ENCODE measurements at regions not wholly inside any gene's neighbourhood (a gene's known extent, or its start where the extent isn't known, plus 50 kb on each side); places are given as distances from the start of the nearest gene placed in this dataset.

DNA sequence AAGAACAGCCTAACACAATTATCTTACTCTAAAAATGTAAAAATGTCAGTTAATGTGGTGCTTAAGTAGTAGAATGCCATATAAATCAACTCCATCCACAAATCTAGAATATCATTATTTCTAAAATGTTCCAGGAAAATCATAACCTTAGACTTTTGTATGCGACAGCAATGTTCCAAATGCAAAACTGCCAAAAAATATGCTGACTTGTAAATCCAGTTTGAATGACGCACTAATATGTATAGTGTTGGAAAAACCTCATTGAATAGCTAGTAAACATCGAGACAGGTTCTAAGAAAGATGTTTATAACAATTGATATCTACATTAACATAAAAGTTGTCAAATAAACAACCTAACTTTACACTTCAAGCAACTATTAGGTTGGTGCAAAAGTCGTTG lies 469.1 kb upstream of the PRICKLE1 start:
- no peaks in the 10 kb centered on the region for H3K36me3 ChIP-seq (ENCODE audit: control insufficient read depth in 2 of 2, extremely low read depth in 1 of 2, insufficient read depth in 2 of 2, low read length in 2 of 2)
- no peak for FAIRE-seq

More for the DNA sequence above, 469.1 kb upstream of the PRICKLE1 start:
- no peak overlapping the region for H3K27ac ChIP-seq (ENCODE audit: insufficient read depth, low read depth, low read length)
- H4K20me1 ChIP-seq (replicated peaks; ENCODE audit: control insufficient read depth, extremely low read depth, insufficient read depth, low read length) = no peaks in the 10 kb centered on the region
- H3K9me3 ChIP-seq (replicated peaks; ENCODE audit: control insufficient read depth, insufficient read depth, low read length) = no peaks in the 10 kb centered on the region
- intact Hi-C loops (cut with micrococcal nuclease) = no loop called here
- no peak overlapping the region for H2AFZ ChIP-seq (ENCODE audit: low read depth, low read length)
- H3K4me2 ChIP-seq (ENCODE audit: insufficient read depth, low read length) = no peak overlapping the region
- POLR2A ChIA-PET = no interaction called here
- no peaks in the 10 kb centered on the region for H3K9me1 ChIP-seq (replicated peaks; ENCODE audit: control insufficient read depth, extremely low read depth, insufficient read depth, low read length)
- CTCF ChIA-PET = no interaction called here
- no peaks in the 10 kb centered on the region for H3K79me2 ChIP-seq (ENCODE audit: control insufficient read depth, insufficient read depth, low read length)
- H3K4me3 ChIP-seq (replicated peaks in 1 of 3; ENCODE audit: insufficient read depth in 1 of 3, low read depth in 1 of 3, low read length in 3 of 3) = no peak overlapping the region
- BruUV-seq (replicated peaks) = no TSS peak
- no peaks in the 10 kb centered on the region for H3K4me1 ChIP-seq (ENCODE audit: control insufficient read depth, extremely low read depth, insufficient read depth, low read length)
- no peak for TF ChIP-seq MYC (IDR thresholded peaks at IDR 0.05; ENCODE audit: low read depth, low read length)
- TF ChIP-seq, protein P1, sequence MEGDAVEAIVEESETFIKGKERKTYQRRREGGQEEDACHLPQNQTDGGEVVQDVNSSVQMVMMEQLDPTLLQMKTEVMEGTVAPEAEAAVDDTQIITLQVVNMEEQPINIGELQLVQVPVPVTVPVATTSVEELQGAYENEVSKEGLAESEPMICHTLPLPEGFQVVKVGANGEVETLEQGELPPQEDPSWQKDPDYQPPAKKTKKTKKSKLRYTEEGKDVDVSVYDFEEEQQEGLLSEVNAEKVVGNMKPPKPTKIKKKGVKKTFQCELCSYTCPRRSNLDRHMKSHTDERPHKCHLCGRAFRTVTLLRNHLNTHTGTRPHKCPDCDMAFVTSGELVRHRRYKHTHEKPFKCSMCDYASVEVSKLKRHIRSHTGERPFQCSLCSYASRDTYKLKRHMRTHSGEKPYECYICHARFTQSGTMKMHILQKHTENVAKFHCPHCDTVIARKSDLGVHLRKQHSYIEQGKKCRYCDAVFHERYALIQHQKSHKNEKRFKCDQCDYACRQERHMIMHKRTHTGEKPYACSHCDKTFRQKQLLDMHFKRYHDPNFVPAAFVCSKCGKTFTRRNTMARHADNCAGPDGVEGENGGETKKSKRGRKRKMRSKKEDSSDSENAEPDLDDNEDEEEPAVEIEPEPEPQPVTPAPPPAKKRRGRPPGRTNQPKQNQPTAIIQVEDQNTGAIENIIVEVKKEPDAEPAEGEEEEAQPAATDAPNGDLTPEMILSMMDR (IDR thresholded peaks at IDR 0.05; ENCODE audit: extremely low read depth in 1 of 2, insufficient read depth in 1 of 2, low read depth in 1 of 2, low read length in 2 of 2) = no peak
- no peak for TF ChIP-seq POLR2AphosphoS5 (IDR thresholded peaks at IDR 0.05; ENCODE audit: insufficient read depth, low read depth, low read length)
- no peak for TF ChIP-seq MAX (IDR thresholded peaks at IDR 0.05; ENCODE audit: insufficient read depth, insufficient read length)
- no peak for TF ChIP-seq JUN (IDR thresholded peaks at IDR 0.05; ENCODE audit: borderline replicate concordance, insufficient read depth, insufficient read length, low read depth)
- TF ChIP-seq GATA2 (IDR thresholded peaks at IDR 0.05; ENCODE audit: insufficient read depth, insufficient read length, low read depth, low read length) = no peak
- TF ChIP-seq FOS (IDR thresholded peaks at IDR 0.05; ENCODE audit: borderline replicate concordance, insufficient read depth, low read length) = no peak
- TF ChIP-seq EZH2 (IDR thresholded peaks at IDR 0.05; ENCODE audit: borderline replicate concordance, low read depth, low read length, severe bottlenecking) = no peak
- no peak for TF ChIP-seq POLR2A (IDR thresholded peaks at IDR 0.05; ENCODE audit: low read depth, low read length)
- dilution Hi-C loops (cut with MboI; ENCODE audit: extremely low pct_ligation_motif_present, low sequenced_read_pairs) = no loop called here
- no peaks in the 10 kb centered on the region for H3K27me3 ChIP-seq (ENCODE audit: control insufficient read depth in 2 of 2, insufficient read depth in 2 of 2, low read length in 2 of 2)
- no peak overlapping the region for H3K9ac ChIP-seq (replicated peaks; ENCODE audit: extremely low read depth, insufficient read depth, low read length)
- DNase-seq (ENCODE audit: low read depth, low spot score) = no peak

Measured in endothelial cell of umbilical vein (primary cell).